Left lung (tissue), 4 donors: ENCODE measurements at regions not wholly inside any gene's neighbourhood (a gene's known extent, or its start where the extent isn't known, plus 50 kb on each side); places are given as distances from the start of the nearest gene placed in this dataset.

Experiments used
- ATAC-seq: fragments of 200-7000 bp; cut with Tn5 transposase; one replicate; pipeline ENCODE4 v1.9.1; 2020; ENCODE audit warnings: moderate library complexity
- DNase-seq, 4 donors: peaks; one replicate each; pipeline ENCODE4 v3.0.0-alpha.2; 2013 to 2020
- H3K27ac ChIP-seq, 2 donors: fragments of 200-600 bp; sonication (generic) in 1 of 2; one replicate each; pipeline versions ENCODE4 v1.5.0 to v1.8.0; 2020 to 2021
- H3K27me3 ChIP-seq, 2 donors: fragments of 200-600 bp; sonication (generic) in 1 of 2; one replicate each; pipeline versions ENCODE4 v1.5.0 to v1.8.0; 2020 to 2021
- H3K36me3 ChIP-seq, 2 donors: fragments of 200-600 bp; sonication (generic) in 1 of 2; one replicate each; pipeline versions ENCODE4 v1.5.0 to v1.8.0; 2020 to 2021
- H3K4me1 ChIP-seq, 2 donors: fragments of 200-600 bp; one replicate each; pipeline ENCODE4 v1.8.0; 2021
- H3K4me3 ChIP-seq, 2 donors: fragments of 200-600 bp; sonication (generic) in 1 of 2; one replicate each; pipeline versions ENCODE4 v1.5.0 to v1.8.0; 2020 to 2021; ENCODE audit warnings: mild to moderate bottlenecking in 1 of 2
- H3K9me3 ChIP-seq, 2 donors: fragments of 200-600 bp; sonication (generic) in 1 of 2; one replicate each; pipeline versions ENCODE4 v1.5.0 to v1.8.0; 2020 to 2021
- intact Hi-C, 2 donors: fragments of 100-400 bp; cut with DNase I; formaldehyde crosslinking; loops; one replicate each; pipeline versions ENCODE4 v1.11.2 to v1.14.2; 2022
- TF ChIP-seq, protein P1 (sequence below), 2 donors: fragments of 200-600 bp; sonication (generic) in 1 of 2; IDR thresholded peaks; one replicate each; pipeline versions ENCODE4 v1.5.0 to v1.8.0; 2021; ENCODE audit warnings: antibody characterized with exemption in 2 of 2
- donor health status: DM: no; HTN: yes; CAD: no.
- donor health status: DM: no; HTN: no; CAD: no.

DNA sequence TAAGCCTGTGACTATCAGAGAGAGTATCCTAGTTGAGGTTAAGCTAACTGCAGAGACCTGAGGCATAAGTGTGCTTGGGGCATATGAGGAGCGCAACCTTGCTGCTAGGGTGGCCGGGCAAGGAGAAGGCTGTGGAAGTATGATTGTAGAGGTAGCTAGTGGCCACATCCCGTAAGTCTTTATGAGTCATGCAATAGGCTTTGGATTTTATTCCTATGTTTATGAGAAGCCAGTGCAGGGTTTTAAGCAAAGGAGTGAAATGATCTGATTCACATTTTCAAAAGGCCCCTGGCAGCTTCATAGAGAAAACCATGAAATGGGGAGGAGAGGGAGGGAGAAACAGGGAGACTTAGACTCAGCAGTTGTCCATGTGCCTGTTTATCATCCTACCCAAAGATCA, 92.1 kb upstream of the WDFY3 start:
- H3K9me3 ChIP-seq = no peaks in the 10 kb centered on the region
- H3K36me3 ChIP-seq = no peaks in the 10 kb centered on the region
- H3K27ac ChIP-seq = no peak overlapping the region
- intact Hi-C loops = no loop called here
- H3K27me3 ChIP-seq = no peaks in the 10 kb centered on the region
- ATAC-seq = no peak
- no peak overlapping the region for H3K4me3 ChIP-seq
- TF ChIP-seq, protein P1, sequence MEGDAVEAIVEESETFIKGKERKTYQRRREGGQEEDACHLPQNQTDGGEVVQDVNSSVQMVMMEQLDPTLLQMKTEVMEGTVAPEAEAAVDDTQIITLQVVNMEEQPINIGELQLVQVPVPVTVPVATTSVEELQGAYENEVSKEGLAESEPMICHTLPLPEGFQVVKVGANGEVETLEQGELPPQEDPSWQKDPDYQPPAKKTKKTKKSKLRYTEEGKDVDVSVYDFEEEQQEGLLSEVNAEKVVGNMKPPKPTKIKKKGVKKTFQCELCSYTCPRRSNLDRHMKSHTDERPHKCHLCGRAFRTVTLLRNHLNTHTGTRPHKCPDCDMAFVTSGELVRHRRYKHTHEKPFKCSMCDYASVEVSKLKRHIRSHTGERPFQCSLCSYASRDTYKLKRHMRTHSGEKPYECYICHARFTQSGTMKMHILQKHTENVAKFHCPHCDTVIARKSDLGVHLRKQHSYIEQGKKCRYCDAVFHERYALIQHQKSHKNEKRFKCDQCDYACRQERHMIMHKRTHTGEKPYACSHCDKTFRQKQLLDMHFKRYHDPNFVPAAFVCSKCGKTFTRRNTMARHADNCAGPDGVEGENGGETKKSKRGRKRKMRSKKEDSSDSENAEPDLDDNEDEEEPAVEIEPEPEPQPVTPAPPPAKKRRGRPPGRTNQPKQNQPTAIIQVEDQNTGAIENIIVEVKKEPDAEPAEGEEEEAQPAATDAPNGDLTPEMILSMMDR (IDR thresholded peaks at IDR 0.05) = no peak
- H3K4me1 ChIP-seq = no peaks in the 10 kb centered on the region
- DNase-seq = no peak

DNA sequence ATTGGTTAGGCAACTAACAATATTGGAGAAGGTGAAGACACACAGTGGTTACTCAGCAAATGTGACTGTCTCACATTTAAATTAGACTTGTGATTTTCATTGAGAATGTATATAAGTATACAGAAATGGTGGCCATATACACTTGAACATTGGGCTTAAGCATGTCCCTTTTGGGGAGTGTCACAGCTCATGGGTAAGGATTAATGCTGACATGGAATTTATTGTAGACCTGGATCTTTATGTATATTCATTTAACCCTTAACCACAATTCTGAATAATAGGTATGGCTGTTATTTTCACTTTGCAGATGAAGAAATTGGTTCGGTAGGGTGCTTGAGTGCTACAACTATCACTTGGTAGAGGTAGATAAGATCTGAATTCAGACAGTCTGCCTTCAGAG, 95.5 kb upstream of the WDFY3 start:
- no peaks in the 10 kb centered on the region for H3K9me3 ChIP-seq
- H3K27me3 ChIP-seq = no peaks in the 10 kb centered on the region
- DNase-seq (no peak), ATAC-seq (no peak)
- no peak overlapping the region for H3K27ac ChIP-seq
- H3K4me1 ChIP-seq = no peaks in the 10 kb centered on the region
- intact Hi-C loops = no loop called here
- no peaks in the 10 kb centered on the region for H3K36me3 ChIP-seq
- TF ChIP-seq, protein P1 (IDR thresholded peaks at IDR 0.05) = no peak
- H3K4me3 ChIP-seq = no peak overlapping the region

DNA sequence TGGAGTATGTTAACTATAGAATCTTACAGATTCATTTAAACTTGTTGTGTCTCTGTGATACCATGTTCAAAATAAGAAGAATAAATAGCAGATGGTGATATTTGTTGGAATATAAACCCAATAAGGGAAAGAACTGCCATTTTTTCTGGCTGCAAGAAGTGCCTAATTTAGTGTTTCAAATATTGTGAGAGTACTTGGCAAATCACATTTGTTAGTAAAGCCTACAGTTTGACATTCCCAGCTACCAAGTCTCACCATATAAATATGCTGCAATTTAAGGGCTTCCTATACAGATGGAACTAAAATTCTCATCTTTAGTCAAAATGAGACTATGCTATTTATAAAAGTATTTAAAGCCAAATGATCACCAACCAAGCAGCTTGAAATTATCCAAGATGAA, 96.0 kb upstream of the WDFY3 start:
- intact Hi-C loops = no loop called here
- no peaks in the 10 kb centered on the region for H3K36me3 ChIP-seq
- H3K9me3 ChIP-seq = no peaks in the 10 kb centered on the region
- H3K4me1 ChIP-seq = no peaks in the 10 kb centered on the region
- ATAC-seq (no peak), DNase-seq (no peak)
- TF ChIP-seq, protein P1 (IDR thresholded peaks at IDR 0.05) = no peak
- H3K27me3 ChIP-seq = no peaks in the 10 kb centered on the region
- no peak overlapping the region for H3K27ac ChIP-seq
- H3K4me3 ChIP-seq = no peak overlapping the region

DNA sequence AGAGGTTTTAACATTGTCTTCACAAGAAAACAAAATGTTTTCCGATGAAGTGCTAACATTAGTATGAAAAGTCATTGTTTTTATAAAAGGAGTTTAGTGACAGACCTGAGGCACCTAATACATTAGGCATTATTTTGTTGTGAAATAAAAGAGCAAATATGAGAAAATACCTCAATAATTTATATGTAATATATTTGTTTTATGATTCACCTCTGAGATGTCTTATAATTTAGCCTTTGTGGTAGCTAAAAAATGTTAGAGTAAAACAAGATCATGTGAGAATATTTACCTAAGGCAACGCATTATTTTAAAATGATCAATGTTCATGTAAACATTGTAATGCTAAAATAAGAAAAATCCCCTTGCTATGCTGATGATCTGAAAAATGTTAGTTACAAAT, 100.9 kb upstream of the WDFY3 start:
- Histone ChIP-seq H3K4me1 (no peaks in the 10 kb centered on the region), H3K36me3 (no peaks in the 10 kb centered on the region), H3K27me3 (no peaks in the 10 kb centered on the region), H3K4me3 (no peak overlapping the region), H3K27ac (no peak overlapping the region), H3K9me3 (no peaks in the 10 kb centered on the region)
- intact Hi-C loops = no loop called here
- TF ChIP-seq, protein P1 (IDR thresholded peaks at IDR 0.05) = no peak
- DNase-seq (no peak), ATAC-seq (no peak)

DNA sequence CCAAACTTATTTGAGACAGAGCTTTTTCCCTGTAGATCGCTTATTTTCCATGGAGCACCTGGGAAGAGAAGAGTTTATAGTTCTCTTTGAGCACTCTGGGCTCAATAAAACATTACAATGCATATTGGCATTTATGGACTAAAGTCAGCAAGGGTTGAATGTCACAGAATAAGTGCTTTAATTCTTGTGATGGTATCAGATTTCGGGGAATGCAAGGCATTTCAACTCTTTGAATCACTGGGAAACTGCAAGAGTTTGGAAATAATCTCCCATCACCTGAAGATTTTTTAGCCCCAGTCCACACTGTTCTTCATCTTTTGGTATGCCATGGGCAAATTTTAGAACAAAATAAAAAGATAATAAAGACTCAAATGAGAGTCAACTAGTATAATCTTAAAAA, 111.5 kb upstream of the WDFY3 start:
- no peaks in the 10 kb centered on the region for H3K9me3 ChIP-seq
- DNase-seq (no peak), ATAC-seq (no peak)
- no peaks in the 10 kb centered on the region for H3K27me3 ChIP-seq
- no peaks in the 10 kb centered on the region for H3K4me1 ChIP-seq
- H3K4me3 ChIP-seq = no peak overlapping the region
- no peak overlapping the region for H3K27ac ChIP-seq
- H3K36me3 ChIP-seq = no peaks in the 10 kb centered on the region
- TF ChIP-seq, protein P1 (IDR thresholded peaks at IDR 0.05) = no peak
- intact Hi-C loops = no loop called here
